ENCODE measurements at regions not wholly inside any gene's neighbourhood (a gene's known extent, or its start where the extent isn't known, plus 50 kb on each side); places are given as distances from the start of the nearest gene placed in this dataset.
"Not testable (repeated sequence)": the region's sequence is repeated elsewhere in the genome, so short reads cannot be mapped to it uniquely, and the experiment has no call there.

DNA sequence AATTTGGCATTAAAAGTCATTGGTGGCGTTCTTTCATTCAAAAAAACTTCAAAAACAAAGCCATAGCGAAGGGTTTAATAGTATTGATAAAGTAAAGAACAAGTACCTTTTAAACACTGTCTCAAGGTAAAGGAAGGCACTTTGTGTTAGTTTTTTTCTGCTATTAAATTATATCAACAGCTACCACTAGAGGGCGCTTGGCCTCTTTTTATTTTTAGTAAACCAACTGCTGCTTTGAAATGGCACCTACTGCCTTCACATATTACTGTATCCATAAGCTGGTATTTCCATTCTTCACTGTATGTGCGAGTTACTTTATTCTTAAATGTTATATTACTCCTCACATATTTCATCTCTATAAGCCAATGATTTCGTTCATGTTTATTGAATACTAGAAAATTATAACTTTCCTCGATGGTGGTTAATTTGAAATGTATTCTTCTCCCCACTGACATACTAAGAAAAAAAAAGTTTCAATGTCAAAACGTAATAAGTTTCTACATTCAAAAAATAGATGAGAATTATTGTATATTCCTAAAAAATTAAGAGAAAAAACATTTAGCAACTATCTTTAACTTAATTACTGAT, 125.7 kb upstream of the CXADR start:
- peak; percentile 99 for FAIRE-seq

DNA sequence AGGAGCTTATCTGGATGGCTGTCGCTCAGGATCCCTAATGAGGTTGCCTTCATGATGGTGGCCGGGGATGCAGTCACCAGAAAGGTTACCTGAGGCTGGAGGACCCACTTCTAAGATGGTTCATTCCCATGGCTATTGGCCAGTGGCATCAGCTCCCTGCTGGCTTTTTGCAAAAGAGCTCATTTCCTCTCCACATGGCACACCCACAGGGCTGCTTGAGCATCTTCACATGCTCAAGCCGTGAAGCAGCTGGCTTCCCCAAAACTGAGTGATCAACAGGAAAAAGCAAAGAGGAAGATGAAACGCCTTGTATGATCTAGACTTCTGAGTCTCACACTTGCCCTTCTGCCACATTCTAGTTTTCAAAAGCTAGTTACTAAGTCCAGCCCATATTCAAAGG, 124.6 kb upstream of the CXADR start:
- FAIRE-seq, result no peak

DNA sequence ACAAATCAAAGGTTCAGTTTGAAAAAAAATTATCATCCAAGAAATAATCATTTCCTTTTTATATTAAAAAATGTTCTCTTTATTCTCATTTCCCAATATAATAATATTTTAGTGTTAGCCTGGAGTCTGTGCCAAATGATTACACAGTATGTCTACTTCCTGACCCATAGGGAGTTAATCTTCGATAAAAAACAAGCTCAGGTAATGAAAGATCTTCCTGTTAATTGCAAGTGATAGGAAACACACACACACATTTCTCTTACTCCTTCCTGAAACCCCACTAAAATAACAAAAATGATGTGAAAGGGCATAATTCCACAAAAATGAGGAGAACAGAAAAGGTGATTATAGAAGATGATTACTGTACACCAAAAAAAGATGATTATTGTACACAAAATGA, 123.5 kb upstream of the CXADR start:
- no peak for FAIRE-seq

DNA sequence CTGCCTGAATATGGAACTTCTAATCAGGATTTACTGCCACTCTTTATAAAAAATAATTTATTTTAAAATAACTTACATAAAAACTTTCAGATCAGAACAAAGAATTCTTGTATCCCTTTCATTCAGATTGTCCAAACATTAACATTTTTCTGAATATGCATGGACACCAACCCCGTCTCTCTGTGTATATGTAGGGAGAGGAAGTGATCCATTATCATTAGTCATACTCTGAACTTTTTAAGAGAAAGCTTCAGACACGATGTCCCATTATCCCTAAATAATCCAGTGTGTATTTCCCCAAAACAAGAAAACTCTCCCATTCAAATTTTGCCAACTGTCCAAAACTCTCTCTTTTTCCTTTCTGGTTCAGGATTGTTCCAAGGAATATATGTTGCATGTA, 122.3 kb upstream of the CXADR start:
- FAIRE-seq, result no peak

DNA sequence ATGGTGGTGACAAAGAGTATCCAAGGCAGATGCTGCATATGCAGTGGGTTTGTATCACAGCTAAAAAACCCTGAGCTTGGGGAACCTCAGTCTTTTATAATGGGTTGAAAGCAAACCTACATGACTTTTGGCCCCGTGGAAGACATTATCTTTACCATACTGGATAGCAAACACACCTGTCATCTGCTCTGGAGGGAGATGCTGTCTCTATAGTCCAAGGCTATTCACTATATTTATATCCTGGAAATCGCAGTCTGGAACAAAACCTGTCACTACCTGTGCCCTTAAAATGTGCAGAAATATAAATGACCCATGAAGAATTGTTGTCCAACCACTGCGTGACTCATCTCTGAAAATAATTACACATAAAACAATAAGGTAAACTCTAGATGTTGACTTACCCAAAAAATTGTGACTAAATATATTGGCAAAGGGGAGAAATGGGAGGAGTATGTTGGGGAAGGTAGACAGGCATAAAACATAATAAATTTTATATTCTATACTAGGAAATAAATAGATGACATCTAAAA, 121.0 kb upstream of the CXADR start:
- FAIRE-seq, result no peak

DNA sequence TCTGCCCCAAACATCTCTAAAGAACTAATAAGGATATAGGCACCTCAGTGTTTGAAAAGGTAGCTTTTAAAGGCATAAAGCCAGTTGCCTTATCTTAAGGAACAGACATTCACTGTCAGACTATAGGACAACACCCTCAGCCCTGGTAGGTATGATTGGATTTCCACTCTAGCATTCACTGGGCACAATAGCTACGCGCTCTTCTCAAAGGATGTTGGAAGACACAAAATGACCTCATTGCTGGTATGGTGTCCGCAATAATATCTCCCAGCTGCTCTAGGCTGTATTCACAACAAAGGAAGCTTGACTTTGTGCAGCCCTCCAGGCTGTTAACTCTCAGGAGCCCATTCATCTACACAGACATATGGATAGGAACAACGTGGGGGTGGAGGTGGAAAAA, 119.4 kb upstream of the CXADR start:
- FAIRE-seq, result no peak

DNA sequence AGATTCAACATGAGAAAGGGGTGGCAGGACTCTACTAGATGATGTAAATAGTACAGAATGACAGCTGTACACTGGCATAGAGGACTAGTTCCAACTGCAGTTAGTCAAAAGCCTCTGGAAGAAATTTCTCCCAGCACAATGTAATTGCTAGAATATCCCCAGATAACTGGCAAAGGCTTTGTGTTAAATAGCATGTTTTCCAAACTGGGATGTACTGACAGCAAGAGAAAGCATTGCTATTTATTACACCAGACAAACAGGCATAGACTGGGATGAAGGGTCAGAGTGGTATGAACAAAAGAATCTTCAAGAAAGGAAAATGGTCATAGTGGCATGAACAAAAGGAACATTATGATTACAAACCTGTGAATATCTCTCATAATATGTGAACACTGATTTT, 115.9 kb upstream of the CXADR start:
- FAIRE-seq, result no peak

DNA sequence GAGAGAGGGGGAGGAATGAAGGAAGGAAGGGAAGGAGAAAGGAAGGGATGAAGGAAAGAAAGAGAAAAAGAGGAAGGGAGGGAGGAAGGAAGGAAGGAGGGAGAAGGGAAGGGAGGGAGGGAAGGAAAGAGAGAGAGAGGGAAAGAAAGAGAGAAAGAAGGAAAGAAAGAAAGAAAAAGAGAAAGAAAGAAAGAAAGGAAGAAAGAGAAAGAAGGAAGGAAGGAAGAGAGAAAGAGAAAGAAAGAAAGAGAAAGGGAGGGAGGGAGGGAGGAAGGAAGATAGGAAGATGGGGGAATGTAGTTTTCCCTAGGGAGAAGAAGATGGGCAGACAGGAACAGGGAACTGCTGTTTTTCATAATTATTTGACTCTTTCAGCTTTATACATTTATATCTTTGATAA, 115.1 kb upstream of the CXADR start:
- no peak for FAIRE-seq

DNA sequence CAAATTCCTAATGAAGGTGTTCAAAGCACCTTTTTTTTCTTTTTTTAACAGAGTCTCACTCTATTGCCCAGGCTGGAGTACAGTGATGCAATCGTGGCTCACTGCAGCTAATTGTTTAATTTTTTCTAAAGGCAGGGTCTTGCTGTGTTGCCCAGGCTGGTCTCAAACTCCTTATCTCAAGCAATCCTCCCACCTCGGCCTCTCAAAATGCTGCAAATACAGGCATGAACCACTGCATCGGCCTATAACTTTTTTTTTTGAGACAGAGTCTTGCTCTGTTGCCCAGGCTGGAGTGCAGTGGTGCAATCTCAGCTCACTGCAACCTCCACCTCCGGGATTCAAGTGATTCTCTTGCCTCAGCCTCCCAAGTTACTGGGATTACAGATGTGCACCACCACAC, 113.9 kb upstream of the CXADR start:
- FAIRE-seq, result not testable (repeated sequence)

DNA sequence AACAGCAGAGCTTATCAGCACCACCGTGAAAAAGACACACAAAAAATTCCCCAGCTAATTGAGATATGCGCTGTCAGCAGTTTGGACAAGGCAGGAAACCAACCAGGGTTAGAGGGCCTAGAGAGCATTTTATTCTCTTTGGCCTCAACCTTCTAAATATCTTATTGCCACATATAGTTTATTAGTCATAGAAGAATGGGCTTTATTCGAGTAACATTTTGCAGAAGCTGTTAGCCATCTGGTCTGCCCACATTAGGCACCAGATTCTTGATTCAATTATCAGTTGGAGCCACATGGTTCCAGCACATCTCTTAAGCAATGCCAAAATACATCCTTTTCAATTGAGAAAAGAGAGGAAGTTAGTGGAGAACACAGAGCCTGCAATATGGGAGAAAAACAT, 109.9 kb upstream of the CXADR start:
- no peak for FAIRE-seq

DNA sequence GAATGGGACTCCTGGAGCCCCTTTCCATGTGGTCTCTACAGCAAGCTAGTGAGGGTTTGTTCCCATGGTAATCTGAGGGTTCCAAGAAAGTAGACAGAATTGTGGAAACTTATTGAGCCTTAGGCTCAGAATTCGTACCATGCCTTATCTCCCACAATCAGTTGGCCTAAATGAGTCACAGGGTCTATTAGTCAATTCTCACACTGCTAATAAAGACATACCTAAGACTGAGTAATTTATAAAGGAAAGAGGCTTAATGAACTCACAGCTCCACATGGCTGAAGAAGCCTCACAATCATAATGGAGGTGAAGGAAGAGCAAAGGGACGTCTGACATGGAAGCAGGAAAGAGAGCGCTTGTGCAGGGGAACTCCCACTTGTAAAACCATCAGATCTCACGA, 106.6 kb upstream of the CXADR start:
- FAIRE-seq, result no peak

DNA sequence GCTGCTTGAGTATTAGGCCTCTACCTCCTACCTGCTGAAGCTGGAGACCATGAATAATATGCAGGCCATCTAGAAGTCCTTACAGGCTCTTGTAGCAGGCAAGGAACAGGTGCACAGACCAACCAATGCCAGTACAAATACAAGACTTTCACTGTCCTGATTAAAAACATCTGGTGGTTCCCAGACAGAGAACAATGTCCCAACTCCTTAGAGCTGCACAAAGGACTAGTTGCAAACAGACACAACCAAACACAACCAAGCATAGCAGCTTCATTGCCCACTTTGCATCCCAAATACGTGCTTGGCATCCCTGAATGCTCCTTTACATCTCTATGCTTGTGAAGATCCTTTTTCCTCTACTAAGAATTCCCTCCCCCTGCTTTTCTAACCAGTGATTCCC, 98.1 kb upstream of the CXADR start:
- FAIRE-seq, result no peak

DNA sequence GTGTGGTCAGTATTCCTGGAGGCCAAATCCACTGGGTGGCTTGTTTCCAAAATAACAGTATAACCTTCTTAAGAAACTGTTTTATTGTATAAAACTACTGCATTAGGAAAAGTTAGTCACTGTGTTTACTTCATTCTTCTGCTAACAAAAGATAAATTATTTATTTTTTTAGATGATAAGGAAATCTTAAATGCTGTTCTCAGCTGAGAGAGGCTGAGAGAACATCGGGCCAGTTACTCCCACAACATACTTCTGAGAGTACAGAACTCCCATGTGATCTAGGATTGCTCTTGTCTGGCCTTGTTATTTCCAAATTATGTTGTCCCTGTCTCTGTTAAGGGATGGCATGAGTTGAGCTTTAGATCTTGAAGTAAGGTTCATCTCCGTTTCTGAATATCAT, 96.7 kb upstream of the CXADR start:
- FAIRE-seq, result no peak

DNA sequence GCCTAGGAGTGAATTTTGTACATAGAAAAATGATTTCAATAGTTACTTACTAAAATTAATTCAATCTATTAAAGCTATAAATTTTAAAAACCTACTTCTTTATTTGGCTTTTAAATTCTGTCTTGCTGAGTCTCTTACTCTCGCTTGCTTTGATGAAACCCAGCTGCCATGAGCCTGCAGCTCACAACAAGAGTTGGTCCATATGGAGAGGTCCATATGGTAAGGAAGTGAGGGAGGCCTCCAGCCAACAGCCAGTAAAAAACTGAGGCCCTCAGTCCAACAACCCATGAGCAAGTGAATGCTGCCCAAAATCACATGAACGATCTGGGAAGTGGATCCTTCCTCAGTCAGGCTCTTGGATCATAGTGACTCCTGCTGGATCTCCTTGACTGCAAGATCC, 89.9 kb upstream of the CXADR start:
- no peak for FAIRE-seq

DNA sequence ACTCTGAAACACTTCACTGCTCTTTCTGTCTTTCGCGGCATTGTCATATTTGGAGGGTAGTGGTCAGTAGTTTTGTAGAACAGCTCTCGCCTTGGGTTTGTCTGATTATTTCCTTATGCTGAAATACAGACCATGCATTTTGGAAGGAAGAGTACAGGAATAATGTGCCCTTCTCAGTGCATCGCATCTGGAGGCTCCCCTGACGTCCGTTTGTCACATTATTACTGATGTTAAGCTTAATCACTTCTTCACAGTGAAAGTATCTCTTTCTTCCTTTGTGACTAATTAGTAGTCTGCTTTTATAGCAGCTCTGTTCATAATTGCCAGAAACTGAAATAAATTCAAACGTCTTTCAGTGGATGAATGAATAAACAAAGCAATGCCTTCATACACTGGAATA, 85.7 kb upstream of the CXADR start:
- no peak for FAIRE-seq

DNA sequence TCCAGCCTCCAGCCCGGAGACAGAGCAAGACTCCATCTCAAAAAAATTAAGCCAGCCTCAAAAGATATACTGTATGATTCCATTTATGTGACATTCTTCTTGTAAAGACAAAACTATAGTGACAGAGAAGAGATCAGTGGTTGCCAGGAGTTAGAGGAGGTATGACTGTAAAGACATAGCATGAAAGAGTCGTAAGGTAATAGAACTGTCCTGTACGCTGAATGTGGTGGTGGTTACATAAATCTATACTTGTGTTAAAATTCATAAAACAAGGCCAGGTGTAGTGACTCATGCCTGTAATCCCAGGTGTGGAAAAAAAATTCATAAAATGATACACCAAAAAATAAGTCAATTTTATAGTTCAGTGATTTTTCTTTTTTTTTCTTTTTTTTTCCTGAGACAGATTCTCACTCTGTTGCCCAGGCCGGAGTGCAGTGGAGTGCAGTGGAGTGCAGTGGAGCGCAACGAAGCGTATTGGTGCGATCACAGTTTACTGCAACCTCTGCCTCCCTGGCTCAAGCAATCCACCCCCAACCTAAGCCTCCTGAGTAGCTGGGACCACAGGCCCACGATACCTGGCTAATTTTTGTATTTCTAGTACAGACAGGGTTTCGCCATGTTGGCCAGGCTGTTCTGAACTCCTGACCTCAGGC, 84.9 kb upstream of the CXADR start:
- FAIRE-seq, result no peak

DNA sequence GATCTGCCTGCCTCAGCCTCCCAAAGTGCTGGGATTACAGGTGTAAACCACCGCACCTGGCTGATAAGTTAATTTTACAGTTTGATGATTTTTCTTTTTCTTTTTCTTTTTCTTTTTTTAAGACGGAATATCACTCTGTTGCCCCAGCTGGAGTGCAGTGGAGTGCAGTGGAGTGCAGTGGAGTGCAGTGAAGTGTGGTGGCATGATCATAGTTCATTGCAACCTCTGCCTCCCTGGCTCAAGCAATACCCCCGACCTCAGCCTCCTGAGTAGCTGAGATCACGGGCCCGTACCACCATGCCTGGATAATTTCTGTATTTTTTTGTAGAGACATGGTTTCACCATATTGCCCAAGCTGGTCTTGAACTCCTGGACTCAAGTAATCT, 84.4 kb upstream of the CXADR start:
- no peak for FAIRE-seq

DNA sequence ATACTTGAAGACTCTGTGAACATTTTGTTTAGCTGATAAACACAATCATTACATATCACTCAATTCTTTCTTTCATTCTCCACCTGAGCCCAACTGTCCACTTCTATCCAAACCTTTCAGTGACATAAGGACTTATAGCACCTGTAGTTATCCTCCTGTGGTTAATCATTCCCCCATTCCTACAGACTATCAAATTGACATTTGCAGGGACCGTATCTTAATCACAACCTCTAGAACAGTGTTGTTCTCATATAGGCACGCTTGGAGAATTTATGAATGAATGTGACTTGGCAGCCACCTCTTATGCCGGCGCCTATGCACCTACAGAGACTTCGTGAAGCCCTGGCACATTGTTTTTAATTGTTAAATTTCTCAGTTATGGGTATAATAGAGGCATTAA, 83.9 kb upstream of the CXADR start:
- no peak for FAIRE-seq

DNA sequence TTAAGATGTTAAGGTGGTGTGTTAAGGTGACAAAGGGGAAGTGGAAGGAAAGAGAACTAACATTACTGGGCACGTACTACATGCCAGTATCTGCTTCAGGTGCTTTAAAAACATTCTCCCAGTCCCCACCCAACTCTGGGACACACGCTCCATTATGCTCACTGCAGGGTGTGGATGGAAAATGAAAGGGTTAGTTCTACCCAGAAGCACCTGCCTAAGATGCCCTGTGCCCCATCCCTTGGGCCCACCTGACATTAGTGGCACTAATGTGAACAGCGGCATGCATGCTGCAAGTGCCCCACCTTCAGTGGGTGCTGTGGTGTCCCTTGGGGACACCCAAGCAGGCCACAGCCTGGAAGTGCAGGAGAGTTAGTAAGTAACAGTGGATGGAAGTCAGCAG, 82.9 kb upstream of the CXADR start:
- no peak for FAIRE-seq

DNA sequence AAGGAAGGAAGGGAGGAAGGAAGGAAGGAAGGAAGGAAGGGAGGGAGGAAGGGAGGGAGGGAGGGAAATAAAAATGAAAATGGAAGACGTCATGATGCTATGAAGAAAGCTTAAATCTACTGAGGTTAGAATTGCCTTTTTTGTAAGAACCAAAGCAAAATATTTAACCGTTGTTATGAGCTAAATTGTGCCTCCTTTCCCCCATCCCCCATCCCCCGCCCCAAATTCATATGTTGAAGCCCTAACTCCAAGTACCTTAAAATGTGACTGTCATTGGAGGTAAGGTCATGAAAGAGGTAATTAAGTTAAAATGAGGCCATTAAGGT, 80.1 kb upstream of the CXADR start:
- no peak for FAIRE-seq

DNA sequence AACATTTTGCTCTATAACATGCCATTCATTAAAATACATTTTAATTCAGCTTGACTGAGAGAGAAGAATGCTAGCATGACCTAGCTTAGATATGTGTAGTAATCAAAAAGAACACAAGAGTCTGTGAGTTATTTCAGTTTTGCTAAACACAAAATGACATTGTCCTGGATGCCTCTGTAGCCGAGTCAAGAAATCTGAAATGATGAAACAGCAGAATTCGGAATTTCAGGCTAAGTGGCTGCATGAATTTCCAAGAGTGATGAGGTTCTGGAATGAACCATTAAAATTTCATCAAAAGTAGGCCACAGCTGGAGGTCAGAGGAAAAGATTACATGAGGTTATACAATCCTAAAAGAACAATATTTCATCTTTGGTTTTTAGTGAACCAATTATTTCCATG, 79.1 kb upstream of the CXADR start:
- FAIRE-seq, result no peak

DNA sequence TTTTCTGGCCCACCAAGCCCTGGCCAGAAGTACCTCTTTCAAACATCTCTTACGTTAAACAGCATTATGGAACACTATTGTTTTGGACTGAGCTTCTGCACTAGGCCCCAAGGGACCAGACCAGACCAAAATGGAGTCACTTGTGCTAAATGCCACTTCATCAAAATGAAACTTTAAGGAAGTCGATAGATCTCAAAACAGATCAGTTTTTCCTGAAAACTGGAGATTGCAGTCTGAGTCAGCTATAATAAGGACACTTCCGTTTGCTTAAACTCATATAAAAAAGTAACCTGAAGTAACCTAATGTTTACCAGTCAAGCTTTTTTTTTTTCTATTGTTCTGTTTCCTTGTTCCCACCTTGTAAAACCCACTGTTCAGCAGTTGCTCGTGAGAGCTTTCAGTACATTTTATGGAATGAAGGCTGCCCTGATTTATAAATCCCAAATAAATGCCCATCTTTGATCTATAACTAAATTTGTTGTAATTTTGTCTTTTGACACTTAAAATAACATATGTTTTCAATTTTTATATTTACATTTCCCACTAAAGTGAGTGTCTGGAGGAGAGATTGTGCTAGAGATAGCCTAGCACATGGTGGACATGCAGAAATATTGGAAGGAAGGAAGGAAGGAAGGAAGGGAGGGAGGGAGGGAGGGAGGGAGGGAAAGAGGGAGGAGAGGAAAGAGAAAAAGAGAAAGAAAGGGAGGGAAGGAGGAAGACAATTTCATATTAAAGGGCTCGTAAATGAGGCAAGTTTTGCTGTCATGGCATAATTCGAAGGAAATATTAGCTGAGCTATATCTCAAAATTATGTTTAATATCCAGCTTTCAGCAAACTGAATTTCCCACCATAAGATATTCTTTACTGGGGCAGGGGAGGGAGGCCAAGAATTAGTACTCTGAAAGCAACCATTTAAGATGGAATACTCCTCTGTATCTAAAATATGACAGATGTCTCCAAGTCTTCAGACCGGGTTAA, 77.0 kb upstream of the CXADR start:
- no peak for FAIRE-seq

DNA sequence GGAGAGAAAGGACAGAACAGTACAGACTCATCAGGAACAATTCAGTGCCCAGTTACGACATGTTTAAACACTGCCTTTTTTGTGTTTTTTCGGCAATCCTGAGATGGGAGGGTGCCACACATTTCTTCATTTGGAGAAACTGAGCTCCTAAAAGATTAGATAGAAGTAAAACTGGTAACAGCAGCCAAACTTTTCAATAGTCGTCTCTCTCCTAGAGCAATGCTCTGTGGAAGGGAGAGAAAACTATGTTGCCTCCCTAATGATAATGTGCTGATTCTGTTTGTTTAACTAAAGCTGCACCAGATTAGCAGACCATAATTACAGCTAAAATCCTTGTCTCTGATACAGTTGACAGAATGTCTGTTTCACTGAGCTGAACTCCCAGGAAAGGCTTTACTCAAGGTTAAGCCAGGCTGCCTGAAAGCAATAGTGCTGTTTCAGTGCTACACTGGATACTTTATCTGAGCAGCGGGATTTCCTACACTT, 76.2 kb upstream of the CXADR start:
- peak; percentile 92 for FAIRE-seq

DNA sequence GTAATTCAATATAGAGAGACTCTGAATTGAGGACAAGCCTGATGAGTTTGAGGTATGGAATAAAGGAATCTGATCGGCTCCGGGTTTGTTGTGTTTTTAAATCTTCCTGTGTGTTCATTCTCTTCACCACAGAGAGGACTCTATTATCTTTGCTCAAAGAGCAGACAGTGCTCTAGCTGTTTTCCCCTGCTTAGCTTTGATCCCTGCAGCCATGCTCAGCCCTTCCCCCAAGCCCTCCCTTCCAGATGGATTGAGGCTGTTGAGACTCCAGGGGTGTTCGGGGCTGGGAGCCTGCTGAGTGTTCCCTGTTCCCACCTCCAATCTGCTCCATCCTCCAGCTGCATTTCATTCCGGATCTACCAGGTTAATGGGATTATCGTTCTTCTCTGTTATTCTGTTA, 74.2 kb upstream of the CXADR start:
- FAIRE-seq, result no peak
